WTC11 (cell line): ENCODE measurements at regions not wholly inside any gene's neighbourhood (a gene's known extent, or its start where the extent isn't known, plus 50 kb on each side); places are given as distances from the start of the nearest gene placed in this dataset.

Experiments used
- ATAC-seq: fragments of 200-7000 bp; cut with Tn5 transposase; 2 replicates; pipeline ENCODE4 v1.10.0; 2021; ENCODE audit warnings: mild to moderate bottlenecking, moderate library complexity
- CTCF ChIA-PET: fragments of 300-600 bp; sonication (Branson Sonifier 250); formaldehyde crosslinking; loops from one replicate; lab custom pipeline; 2021; ENCODE audit warnings: antibody characterized with exemption; lab: Charles Lee
- POLR2A ChIA-PET: fragments of 350-600 bp; sonication (Branson Sonifier 250); formaldehyde crosslinking; loops from one replicate; lab custom pipeline; 2021; ENCODE audit warnings: antibody characterized with exemption; lab: Charles Lee
- DNase-seq: peaks from one replicate; pipeline ENCODE4 v3.0.0; 2021; ENCODE audit warnings: low spot score
- H3K27ac Mint-ChIP-seq: 2 replicates; pipeline ENCODE4 v1.8.0; 2021; ENCODE audit warnings: mixed read lengths
- H3K27me3 Mint-ChIP-seq: 2 replicates; pipeline ENCODE4 v1.8.0; 2021; ENCODE audit warnings: low read depth, mild to moderate bottlenecking, moderate library complexity, mixed read lengths
- H3K36me3 Mint-ChIP-seq: 2 replicates; pipeline ENCODE4 v1.8.0; 2021; ENCODE audit warnings: mixed read lengths
- H3K4me1 Mint-ChIP-seq: 2 replicates; pipeline ENCODE4 v1.8.0; 2022; ENCODE audit warnings: mixed read lengths
- H3K4me3 Mint-ChIP-seq: 2 replicates; pipeline ENCODE4 v1.8.0; 2021; ENCODE audit warnings: mild to moderate bottlenecking, moderate library complexity, mixed read lengths
- H3K9me3 Mint-ChIP-seq: 2 replicates; pipeline ENCODE4 v1.8.0; 2021; ENCODE audit warnings: mixed read lengths
- ATF1 ChIP-seq: sonication (generic); formaldehyde crosslinking; IDR thresholded peaks from 2 replicates; pipeline ENCODE4 v1.8.1; 2023; ENCODE audit warnings: mild to moderate bottlenecking, moderate library complexity, missing genetic modification reagents
- ATF2 ChIP-seq: sonication (generic); formaldehyde crosslinking; IDR thresholded peaks from 2 replicates; pipeline ENCODE4 v1.8.1; 2022; ENCODE audit warnings: low read depth, missing genetic modification reagents, borderline replicate concordance
- ETV6 ChIP-seq: sonication (generic); formaldehyde crosslinking; IDR thresholded peaks from 2 replicates; pipeline ENCODE4 v1.8.1; 2022; ENCODE audit warnings: mild to moderate bottlenecking, missing genetic modification reagents
- FOXJ3 ChIP-seq: sonication (generic); formaldehyde crosslinking; IDR thresholded peaks from 2 replicates; pipeline ENCODE4 v1.9.0; 2021; ENCODE audit warnings: missing genetic modification reagents, mild to moderate bottlenecking, borderline replicate concordance
- HMGA2 ChIP-seq: fragments of 250-450 bp; sonication (Bioruptor Pico); IDR thresholded peaks from 2 replicates; pipeline ENCODE4 v1.4.0; 2021; ENCODE audit warnings: mild to moderate bottlenecking, moderate library complexity
- MXD4 ChIP-seq: fragments of 250-450 bp; sonication (Bioruptor Pico); IDR thresholded peaks from 2 replicates; pipeline ENCODE4 v1.8.0; 2021; ENCODE audit warnings: mild to moderate bottlenecking, moderate library complexity, borderline replicate concordance
- SMAD3 ChIP-seq: sonication (generic); formaldehyde crosslinking; IDR thresholded peaks from 2 replicates; pipeline ENCODE4 v1.8.0; 2022; ENCODE audit warnings: missing genetic modification reagents, mild to moderate bottlenecking, borderline replicate concordance
- STAT6 ChIP-seq: sonication (generic); formaldehyde crosslinking; conservative IDR thresholded peaks from 2 replicates; pipeline ENCODE4 v1.8.1; 2023; ENCODE audit warnings: mild to moderate bottlenecking, low read depth, missing genetic modification reagents, moderate library complexity
- ZBTB21 ChIP-seq: sonication (generic); formaldehyde crosslinking; IDR thresholded peaks from 2 replicates; pipeline ENCODE4 v1.8.1; 2023; ENCODE audit warnings: mild to moderate bottlenecking, missing genetic modification reagents, borderline replicate concordance
- ZMAT4 ChIP-seq: fragments of 250-450 bp; sonication (Bioruptor Pico); IDR thresholded peaks from 2 replicates; pipeline ENCODE4 v1.9.0; 2021; ENCODE audit warnings: mild to moderate bottlenecking
- ZNF138 ChIP-seq: sonication (generic); formaldehyde crosslinking; conservative IDR thresholded peaks from 2 replicates; pipeline ENCODE4 v1.8.1; 2022; ENCODE audit warnings: mild to moderate bottlenecking, moderate library complexity, missing genetic modification reagents
- ZNF263 ChIP-seq: sonication (generic); formaldehyde crosslinking; IDR thresholded peaks from 2 replicates; pipeline ENCODE4 v1.8.1; 2022; ENCODE audit warnings: low read depth, mild to moderate bottlenecking, moderate library complexity, missing genetic modification reagents
- ZNF671 ChIP-seq: fragments of 250-450 bp; sonication (Bioruptor Pico); IDR thresholded peaks from 2 replicates; pipeline ENCODE4 v1.8.0; 2021; ENCODE audit warnings: mild to moderate bottlenecking
- TF ChIP-seq, protein P1 (sequence below): sonication (generic); formaldehyde crosslinking; IDR thresholded peaks from 2 replicates; pipeline ENCODE4 v1.8.0; 2022; ENCODE audit warnings: mild to moderate bottlenecking, missing genetic modification reagents
- TF ChIP-seq, protein P2 (sequence below): fragments of 250-450 bp; sonication (Bioruptor Pico); IDR thresholded peaks from 2 replicates; pipeline ENCODE4 v1.9.0; 2021; ENCODE audit warnings: mild to moderate bottlenecking
- TF ChIP-seq, protein P3 (sequence below): sonication (generic); formaldehyde crosslinking; IDR thresholded peaks from 2 replicates; pipeline ENCODE4 v1.8.1; 2022; ENCODE audit warnings: mild to moderate bottlenecking, moderate library complexity, missing genetic modification reagents
- TF ChIP-seq, protein P4 (sequence below): fragments of 250-450 bp; sonication (Bioruptor Pico); IDR thresholded peaks from 2 replicates; pipeline ENCODE4 v1.8.0; 2021; ENCODE audit warnings: mild to moderate bottlenecking

DNA sequence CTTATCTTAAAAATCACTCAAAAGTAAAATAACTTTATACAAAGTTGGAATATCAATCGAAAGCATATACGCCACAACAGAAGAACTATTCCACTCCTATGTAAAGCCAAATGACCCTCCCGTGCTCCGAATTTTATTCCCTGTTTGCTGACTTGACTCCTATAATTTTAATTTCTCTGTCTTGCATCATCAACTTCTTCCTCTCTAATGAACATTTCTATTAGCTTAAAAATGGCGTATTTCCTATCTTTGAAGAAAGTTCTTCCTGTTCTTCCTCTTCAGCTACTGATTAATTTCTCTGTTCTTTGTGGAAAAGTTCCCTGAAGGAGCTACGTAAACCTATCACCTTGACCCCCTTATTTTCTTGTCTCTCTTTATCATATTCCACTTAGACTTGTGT, 389.3 kb downstream of the LMO7 start:
- DNase-seq = no peak
- no peak overlapping the region for H3K27ac Mint-ChIP-seq
- no peak overlapping the region for H3K4me3 Mint-ChIP-seq
- ATAC-seq = no peak
- CTCF ChIA-PET = no interaction called here
- peaks cover 10% of the 10 kb centered on the region for H3K4me1 Mint-ChIP-seq
- H3K27me3 Mint-ChIP-seq = no peaks in the 10 kb centered on the region
- POLR2A ChIA-PET = no interaction called here
- no peaks in the 10 kb centered on the region for H3K36me3 Mint-ChIP-seq
- no peak for TF ChIP-seq SMAD3 (CRISPR knock-in tag)
- no peak for TF ChIP-seq STAT6 (CRISPR knock-in tag)
- no peak for TF ChIP-seq ZNF671 (CRISPR knock-in tag)
- TF ChIP-seq, protein P1, sequence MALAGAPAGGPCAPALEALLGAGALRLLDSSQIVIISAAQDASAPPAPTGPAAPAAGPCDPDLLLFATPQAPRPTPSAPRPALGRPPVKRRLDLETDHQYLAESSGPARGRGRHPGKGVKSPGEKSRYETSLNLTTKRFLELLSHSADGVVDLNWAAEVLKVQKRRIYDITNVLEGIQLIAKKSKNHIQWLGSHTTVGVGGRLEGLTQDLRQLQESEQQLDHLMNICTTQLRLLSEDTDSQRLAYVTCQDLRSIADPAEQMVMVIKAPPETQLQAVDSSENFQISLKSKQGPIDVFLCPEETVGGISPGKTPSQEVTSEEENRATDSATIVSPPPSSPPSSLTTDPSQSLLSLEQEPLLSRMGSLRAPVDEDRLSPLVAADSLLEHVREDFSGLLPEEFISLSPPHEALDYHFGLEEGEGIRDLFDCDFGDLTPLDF (CRISPR knock-in tag) = no peak
- no peak for TF ChIP-seq ZNF138 (CRISPR knock-in tag)
- TF ChIP-seq, protein P2, sequence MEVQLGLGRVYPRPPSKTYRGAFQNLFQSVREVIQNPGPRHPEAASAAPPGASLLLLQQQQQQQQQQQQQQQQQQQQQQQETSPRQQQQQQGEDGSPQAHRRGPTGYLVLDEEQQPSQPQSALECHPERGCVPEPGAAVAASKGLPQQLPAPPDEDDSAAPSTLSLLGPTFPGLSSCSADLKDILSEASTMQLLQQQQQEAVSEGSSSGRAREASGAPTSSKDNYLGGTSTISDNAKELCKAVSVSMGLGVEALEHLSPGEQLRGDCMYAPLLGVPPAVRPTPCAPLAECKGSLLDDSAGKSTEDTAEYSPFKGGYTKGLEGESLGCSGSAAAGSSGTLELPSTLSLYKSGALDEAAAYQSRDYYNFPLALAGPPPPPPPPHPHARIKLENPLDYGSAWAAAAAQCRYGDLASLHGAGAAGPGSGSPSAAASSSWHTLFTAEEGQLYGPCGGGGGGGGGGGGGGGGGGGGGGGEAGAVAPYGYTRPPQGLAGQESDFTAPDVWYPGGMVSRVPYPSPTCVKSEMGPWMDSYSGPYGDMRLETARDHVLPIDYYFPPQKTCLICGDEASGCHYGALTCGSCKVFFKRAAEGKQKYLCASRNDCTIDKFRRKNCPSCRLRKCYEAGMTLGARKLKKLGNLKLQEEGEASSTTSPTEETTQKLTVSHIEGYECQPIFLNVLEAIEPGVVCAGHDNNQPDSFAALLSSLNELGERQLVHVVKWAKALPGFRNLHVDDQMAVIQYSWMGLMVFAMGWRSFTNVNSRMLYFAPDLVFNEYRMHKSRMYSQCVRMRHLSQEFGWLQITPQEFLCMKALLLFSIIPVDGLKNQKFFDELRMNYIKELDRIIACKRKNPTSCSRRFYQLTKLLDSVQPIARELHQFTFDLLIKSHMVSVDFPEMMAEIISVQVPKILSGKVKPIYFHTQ = no peak
- TF ChIP-seq ZBTB21 (CRISPR knock-in tag) = no peak
- no peak for TF ChIP-seq ZNF263 (CRISPR knock-in tag)
- no peak for TF ChIP-seq HMGA2 (CRISPR knock-in tag)
- peaks cover 5% of the 10 kb centered on the region; the same call in 1 of the 2 replicates for H3K9me3 Mint-ChIP-seq

DNA sequence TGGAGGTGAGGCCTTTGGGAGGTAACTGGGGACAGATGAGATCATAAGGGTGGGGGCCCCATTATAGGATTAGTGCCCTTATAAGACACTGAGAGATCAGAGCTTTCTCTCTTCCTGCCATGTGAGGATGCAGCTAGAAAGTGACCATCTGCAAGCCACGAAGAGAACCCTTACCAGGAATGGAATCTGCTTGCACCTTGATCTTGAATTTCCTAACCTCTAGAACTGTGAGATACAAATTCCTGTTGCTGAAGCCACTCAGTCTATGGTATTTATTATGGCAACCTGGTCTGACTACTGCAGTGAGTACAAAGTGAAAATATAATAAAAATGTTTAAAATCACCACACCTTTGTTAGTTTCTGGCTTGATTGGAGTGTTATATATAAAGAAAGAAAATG, 388.0 kb downstream of the LMO7 start:
- ChIA-PET POLR2A (no interaction called here), CTCF (interaction anchor here (1.9 kb wide), 1 partner anchor 328 kb away, joined by 5 read pairs; no protein-coding TSS in a partner anchor)
- ATAC-seq (no peak), DNase-seq (no peak)
- no peaks in the 10 kb centered on the region for H3K36me3 Mint-ChIP-seq
- H3K4me3 Mint-ChIP-seq = no peak overlapping the region
- H3K9me3 Mint-ChIP-seq = peaks cover 5% of the 10 kb centered on the region; the same call in 1 of the 2 replicates
- peaks cover 16% of the 10 kb centered on the region for H3K4me1 Mint-ChIP-seq
- TF ChIP-seq MXD4 (CRISPR knock-in tag) (no peak), ZMAT4 (CRISPR knock-in tag) (no peak), FOXJ3 (CRISPR knock-in tag) (no peak), ETV6 (CRISPR knock-in tag) (no peak)
- TF ChIP-seq, protein P3, sequence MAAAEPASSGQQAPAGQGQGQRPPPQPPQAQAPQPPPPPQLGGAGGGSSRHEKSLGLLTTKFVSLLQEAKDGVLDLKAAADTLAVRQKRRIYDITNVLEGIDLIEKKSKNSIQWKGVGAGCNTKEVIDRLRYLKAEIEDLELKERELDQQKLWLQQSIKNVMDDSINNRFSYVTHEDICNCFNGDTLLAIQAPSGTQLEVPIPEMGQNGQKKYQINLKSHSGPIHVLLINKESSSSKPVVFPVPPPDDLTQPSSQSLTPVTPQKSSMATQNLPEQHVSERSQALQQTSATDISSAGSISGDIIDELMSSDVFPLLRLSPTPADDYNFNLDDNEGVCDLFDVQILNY (CRISPR knock-in tag) = no peak
- TF ChIP-seq, all 79 proteins: peak for 0
- no peaks in the 10 kb centered on the region for H3K27me3 Mint-ChIP-seq
- no peak overlapping the region for H3K27ac Mint-ChIP-seq

DNA sequence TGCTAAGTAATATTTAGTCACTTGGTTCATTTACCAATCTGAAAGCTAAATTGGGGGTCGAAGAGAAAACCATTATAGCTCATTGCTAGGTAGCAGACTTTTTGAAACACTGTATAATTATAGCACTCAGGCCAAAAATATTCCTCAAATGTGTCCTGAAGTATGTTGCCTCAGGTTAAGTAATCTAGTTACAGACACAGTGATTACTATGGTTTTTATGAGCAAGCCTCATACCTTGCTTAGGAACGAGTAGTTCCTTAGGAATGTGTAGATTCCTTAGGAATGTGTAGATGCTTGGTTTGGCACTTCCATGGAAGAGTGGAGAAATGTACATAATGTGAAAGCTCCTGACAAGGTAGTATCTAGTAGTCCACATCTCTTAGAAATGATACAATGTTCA, 387.5 kb downstream of the LMO7 start:
- peaks cover 5% of the 10 kb centered on the region; the same call in 1 of the 2 replicates for H3K9me3 Mint-ChIP-seq
- DNase-seq (no peak), ATAC-seq (no peak)
- no peak overlapping the region for H3K27ac Mint-ChIP-seq
- ChIA-PET CTCF (interaction anchor here (1.9 kb wide), 1 partner anchor 328 kb away, joined by 5 read pairs; no protein-coding TSS in a partner anchor), POLR2A (no interaction called here)
- no peak overlapping the region for H3K4me3 Mint-ChIP-seq
- H3K27me3 Mint-ChIP-seq = no peaks in the 10 kb centered on the region
- H3K4me1 Mint-ChIP-seq = peaks cover 13% of the 10 kb centered on the region
- H3K36me3 Mint-ChIP-seq = no peaks in the 10 kb centered on the region
- TF ChIP-seq, protein P4, sequence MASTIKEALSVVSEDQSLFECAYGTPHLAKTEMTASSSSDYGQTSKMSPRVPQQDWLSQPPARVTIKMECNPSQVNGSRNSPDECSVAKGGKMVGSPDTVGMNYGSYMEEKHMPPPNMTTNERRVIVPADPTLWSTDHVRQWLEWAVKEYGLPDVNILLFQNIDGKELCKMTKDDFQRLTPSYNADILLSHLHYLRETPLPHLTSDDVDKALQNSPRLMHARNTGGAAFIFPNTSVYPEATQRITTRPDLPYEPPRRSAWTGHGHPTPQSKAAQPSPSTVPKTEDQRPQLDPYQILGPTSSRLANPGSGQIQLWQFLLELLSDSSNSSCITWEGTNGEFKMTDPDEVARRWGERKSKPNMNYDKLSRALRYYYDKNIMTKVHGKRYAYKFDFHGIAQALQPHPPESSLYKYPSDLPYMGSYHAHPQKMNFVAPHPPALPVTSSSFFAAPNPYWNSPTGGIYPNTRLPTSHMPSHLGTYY = no peak
- no peak for TF ChIP-seq ATF2 (CRISPR knock-in tag)
- no peak for TF ChIP-seq ATF1
- TF ChIP-seq ETV6 (CRISPR knock-in tag) = no peak
- no peak for TF ChIP-seq SMAD3 (CRISPR knock-in tag)
- TF ChIP-seq, protein P2 = no peak
